Kidney epithelial cell (primary cell): ENCODE measurements at regions not wholly inside any gene's neighbourhood (a gene's known extent, or its start where the extent isn't known, plus 50 kb on each side); places are given as distances from the start of the nearest gene placed in this dataset.
A peak's percentile ranks its signal among the peaks of the same experiment; 100 is the strongest.

Experiments used
- DNase-seq: peaks from one replicate; pipeline ENCODE4 v3.0.0-alpha.2; 2010; ENCODE audit warnings: low read depth
- H3K27me3 ChIP-seq: 2 replicates; pipeline ENCODE4 v1.6.0; 2011; ENCODE audit warnings: low read length; ENCODE audit not compliant: control insufficient read depth, insufficient read depth
- H3K36me3 ChIP-seq: 2 replicates; pipeline ENCODE4 v1.5.1; 2011; ENCODE audit warnings: low read length; ENCODE audit not compliant: control insufficient read depth, insufficient read depth
- H3K4me3 ChIP-seq: 2 replicates; pipeline ENCODE4 v1.5.1; 2011; ENCODE audit warnings: low read depth, mild to moderate bottlenecking, control low read depth, low read length
- CTCF ChIP-seq: IDR thresholded peaks from 2 replicates; pipeline ENCODE4 v1.5.1; 2011; ENCODE audit warnings: mild to moderate bottlenecking, moderate library complexity, low read length, control low read depth, inconsistent platforms; ENCODE audit not compliant: insufficient read depth, poor library complexity, severe bottlenecking

- DNase-seq, result no peak
- TF ChIP-seq CTCF, result no peak
- Histone ChIP-seq H3K27me3 (no peaks in the 10 kb centered on the region), H3K4me3 (no peak overlapping the region), H3K36me3 (no peaks in the 10 kb centered on the region)
These were observed 1080.8 kb upstream of the DDX18 start for GRCh38 chr2:116733699-116734098.

- DNase-seq, result no peak
- TF ChIP-seq CTCF, result no peak
These were observed 1076.5 kb upstream of the DDX18 start for GRCh38 chr2:116737951-116738350.

GRCh38 chr2:116747103-116747502, 1067.4 kb upstream of the DDX18 start:
- Histone ChIP-seq H3K4me3 (no peak overlapping the region), H3K27me3 (no peaks in the 10 kb centered on the region), H3K36me3 (no peaks in the 10 kb centered on the region)
- no peak for DNase-seq
- TF ChIP-seq CTCF, result peak; percentile 52

More at GRCh38 chr2:116737951-116738350, 1076.5 kb upstream of the DDX18 start:
- no peaks in the 10 kb centered on the region for H3K36me3 ChIP-seq
- no peak overlapping the region for H3K4me3 ChIP-seq
- H3K27me3 ChIP-seq, result no peaks in the 10 kb centered on the region

GRCh38 chr2:116749994-116750393, 1064.5 kb upstream of the DDX18 start:
- no peak for TF ChIP-seq CTCF
- H3K4me3 ChIP-seq, result no peak overlapping the region
- no peak for DNase-seq
- no peaks in the 10 kb centered on the region for H3K36me3 ChIP-seq
- H3K27me3 ChIP-seq, result no peaks in the 10 kb centered on the region

- H3K4me3 ChIP-seq, result no peak overlapping the region
- no peaks in the 10 kb centered on the region for H3K36me3 ChIP-seq
- no peak for TF ChIP-seq CTCF
- DNase-seq, result no peak
- H3K27me3 ChIP-seq, result no peaks in the 10 kb centered on the region
These were observed 1060.0 kb upstream of the DDX18 start for GRCh38 chr2:116754381-116755101.

- no peak for DNase-seq
- H3K36me3 ChIP-seq, result no peaks in the 10 kb centered on the region
- no peaks in the 10 kb centered on the region for H3K27me3 ChIP-seq
- no peak for TF ChIP-seq CTCF
- no peak overlapping the region for H3K4me3 ChIP-seq
These were observed 1052.6 kb upstream of the DDX18 start for GRCh38 chr2:116761864-116762263.
